ENCODE measurements at regions not wholly inside any gene's neighbourhood (a gene's known extent, or its start where the extent isn't known, plus 50 kb on each side); places are given as distances from the start of the nearest gene placed in this dataset.

DNA sequence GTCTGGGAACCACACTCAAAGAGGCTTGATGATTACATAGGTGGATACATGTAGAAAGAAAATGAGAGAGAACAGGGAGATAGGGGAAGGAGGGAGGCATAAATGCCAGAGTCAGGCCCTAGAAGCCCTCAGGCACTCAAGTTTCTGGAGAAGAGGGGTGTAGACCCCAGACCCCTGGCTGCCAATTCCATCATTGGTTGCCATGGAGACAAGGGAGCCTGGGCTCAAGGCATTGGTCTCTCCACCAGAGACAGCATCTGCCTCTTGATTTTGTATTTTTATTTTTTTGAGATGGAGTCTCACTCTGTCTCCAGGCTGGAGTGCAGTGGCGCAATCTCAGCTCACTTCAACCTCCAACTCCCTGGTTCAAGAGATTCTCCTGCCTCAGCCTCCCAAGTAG, 114.3 kb upstream of the GRIK3 start:
- no peak for TF ChIP-seq EZH2 (IDR thresholded peaks at IDR 0.05; ENCODE audit: insufficient read depth, poor library complexity, severe bottlenecking)
- TF ChIP-seq EZH2phosphoT487 (IDR thresholded peaks at IDR 0.05; ENCODE audit: insufficient read depth, low read depth), result no peak
